Pancreas (tissue), 10 donors: ENCODE measurements at regions not wholly inside any gene's neighbourhood (a gene's known extent, or its start where the extent isn't known, plus 50 kb on each side); places are given as distances from the start of the nearest gene placed in this dataset.

Source experiments
- ATAC-seq, 4 donors: fragments of 200-7000 bp; cut with Tn5 transposase; one replicate each; pipeline versions ENCODE4 v1.8.0 to v1.9.1; 2020; ENCODE audit warnings: mild to moderate bottlenecking in 4 of 4, moderate library complexity in 4 of 4
- DNase-seq, 6 donors: peaks; one replicate each; pipeline ENCODE4 v3.0.0-alpha.2; 2020
- FAIRE-seq: peaks from 2 replicates; lab custom pipeline; 2012; peaks lifted over from hg19 to GRCh38; lab: Jason Lieb, UNC
- H3K27ac ChIP-seq, 4 donors: fragments of 200-600 bp; sonication (generic); 1 replicate in 3 of 4; 2 replicates in 1 of 4; pipeline versions ENCODE4 v1.5.0 to v1.8.0; 2020
- H3K27me3 ChIP-seq, 4 donors: fragments of 200-600 bp; one replicate each; pipeline ENCODE4 v1.8.0; 2021
- H3K36me3 ChIP-seq, 3 donors: fragments of 200-600 bp; sonication (generic) in 1 of 3; one replicate each; pipeline versions ENCODE4 v1.5.0 to v1.8.0; 2020 to 2021
- H3K4me1 ChIP-seq, 3 donors: fragments of 200-600 bp; one replicate each; pipeline ENCODE4 v1.8.0; 2021
- H3K4me3 ChIP-seq, 4 donors: fragments of 200-600 bp; sonication (generic) in 2 of 4; one replicate each; pipeline versions ENCODE4 v1.5.0 to v1.8.0; 2020 to 2021
- H3K9me3 ChIP-seq, 4 donors: fragments of 200-600 bp; one replicate each; pipeline ENCODE4 v1.8.0; 2021
- WGBS, 2 donors: extraction: QIAGEN DNeasy Blood & Tissue Kit; methylation state at CpG; one replicate each; pipeline ENCODE4 v1.1.7; 2013; 5-methylcytosine and 5-hydroxymethylcytosine counted together
- intact Hi-C, 3 donors: fragments of 100-400 bp; cut with DNase I; formaldehyde crosslinking; loops; one replicate each; pipeline versions ENCODE4 v1.11.1 to v1.14.2; 2022
- TF ChIP-seq, protein P1 (sequence below), 4 donors: fragments of 200-600 bp; sonication (generic) in 3 of 4; IDR thresholded peaks; one replicate each; pipeline versions ENCODE4 v1.5.0 to v1.8.0; 2021; ENCODE audit warnings: antibody characterized with exemption in 4 of 4
- donor health status: healthy with polysubstance abuse.
- donor health status: DM: no; HTN: no; CAD: no; lungs with moderate emphysema.
- donor health status: DM: no; HTN: no; CAD: no.
- donor health status: control.
- donor health status: control.
- donor health status: Bipolar disorder and iron deficiency.
- donor health status: DM: yes; HTN: yes; CAD: no.
- donor health status: DM: no; HTN: no; CAD: no.
- donor health status: DM: no; HTN: no; CAD: no.
- donor health status: DM: yes; HTN: yes; CAD: no.

DNA sequence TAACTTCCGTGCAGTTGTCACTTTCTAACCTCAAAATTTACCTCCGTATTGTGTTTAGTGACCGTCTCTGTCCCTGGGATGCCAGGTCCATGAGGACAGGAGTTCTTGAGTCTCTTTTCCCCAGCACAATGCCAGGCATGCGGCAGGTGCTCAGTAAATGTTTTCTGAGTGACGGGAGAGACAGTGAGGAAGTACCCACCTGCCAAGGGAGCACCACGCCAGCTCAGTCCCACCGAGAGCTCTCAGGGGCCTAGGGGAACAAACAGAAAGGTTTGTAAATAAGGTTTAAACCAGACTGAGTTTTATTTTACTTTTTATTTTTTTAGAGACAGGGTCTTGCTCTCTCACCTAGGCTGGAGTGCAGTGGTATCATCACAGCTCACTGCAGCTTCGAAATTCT, 81.5 kb upstream of the NKX1-1 start:
- FAIRE-seq (no peak), ATAC-seq (no peak), DNase-seq (peak in 1 of 6 donors; percentile 29)
- Histone ChIP-seq H3K27me3 (peaks cover 0 to 8% (median 0%) of the 10 kb centered on the region in 4 donors), H3K9me3 (peaks cover 0 to 3% (median 0%) of the 10 kb centered on the region in 4 donors), H3K36me3 (no peaks in the 10 kb centered on the region), H3K27ac (no peak overlapping the region), H3K4me3 (no peak overlapping the region), H3K4me1 (no peaks in the 10 kb centered on the region)
- WGBS, 2 donors, result 66 to 69% methylated on average over 8 of the region's 8 CpGs
- intact Hi-C loops, result no loop called here
- TF ChIP-seq, protein P1, sequence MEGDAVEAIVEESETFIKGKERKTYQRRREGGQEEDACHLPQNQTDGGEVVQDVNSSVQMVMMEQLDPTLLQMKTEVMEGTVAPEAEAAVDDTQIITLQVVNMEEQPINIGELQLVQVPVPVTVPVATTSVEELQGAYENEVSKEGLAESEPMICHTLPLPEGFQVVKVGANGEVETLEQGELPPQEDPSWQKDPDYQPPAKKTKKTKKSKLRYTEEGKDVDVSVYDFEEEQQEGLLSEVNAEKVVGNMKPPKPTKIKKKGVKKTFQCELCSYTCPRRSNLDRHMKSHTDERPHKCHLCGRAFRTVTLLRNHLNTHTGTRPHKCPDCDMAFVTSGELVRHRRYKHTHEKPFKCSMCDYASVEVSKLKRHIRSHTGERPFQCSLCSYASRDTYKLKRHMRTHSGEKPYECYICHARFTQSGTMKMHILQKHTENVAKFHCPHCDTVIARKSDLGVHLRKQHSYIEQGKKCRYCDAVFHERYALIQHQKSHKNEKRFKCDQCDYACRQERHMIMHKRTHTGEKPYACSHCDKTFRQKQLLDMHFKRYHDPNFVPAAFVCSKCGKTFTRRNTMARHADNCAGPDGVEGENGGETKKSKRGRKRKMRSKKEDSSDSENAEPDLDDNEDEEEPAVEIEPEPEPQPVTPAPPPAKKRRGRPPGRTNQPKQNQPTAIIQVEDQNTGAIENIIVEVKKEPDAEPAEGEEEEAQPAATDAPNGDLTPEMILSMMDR (IDR thresholded peaks at IDR 0.05), result no peak

DNA sequence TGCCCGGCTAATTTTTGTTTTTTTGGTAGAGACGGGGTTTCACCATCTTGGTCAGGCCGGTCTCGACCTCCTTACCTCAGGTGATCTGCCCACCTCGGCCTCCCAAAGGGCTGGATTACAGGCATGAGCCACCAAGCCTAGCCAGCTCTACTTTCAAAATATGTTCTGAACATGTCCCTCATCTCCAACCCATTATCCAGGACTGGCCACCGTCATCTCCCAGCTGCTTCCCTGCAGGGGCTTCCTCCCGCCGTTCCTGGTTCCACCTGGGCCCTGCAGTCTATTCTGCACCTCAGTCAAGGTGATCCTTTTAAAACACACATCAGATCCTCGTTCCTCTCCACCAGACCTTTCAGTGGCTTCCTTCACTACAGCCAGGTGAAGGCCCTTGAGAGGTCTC, 80.9 kb upstream of the NKX1-1 start:
- H3K27me3 ChIP-seq, result peaks cover 0 to 8% (median 0%) of the 10 kb centered on the region in 4 donors
- 74 to 76% methylated on average over 9 of the region's 9 CpGs for WGBS, 2 donors
- no peak overlapping the region for H3K4me3 ChIP-seq
- DNase-seq (no peak), FAIRE-seq (no peak), ATAC-seq (no peak)
- no peaks in the 10 kb centered on the region for H3K36me3 ChIP-seq
- TF ChIP-seq, protein P1 (IDR thresholded peaks at IDR 0.05), result no peak
- no peak overlapping the region for H3K27ac ChIP-seq
- H3K9me3 ChIP-seq, result peaks cover 0 to 3% (median 0%) of the 10 kb centered on the region in 4 donors
- intact Hi-C loops, result no loop called here
- H3K4me1 ChIP-seq, result no peaks in the 10 kb centered on the region

DNA sequence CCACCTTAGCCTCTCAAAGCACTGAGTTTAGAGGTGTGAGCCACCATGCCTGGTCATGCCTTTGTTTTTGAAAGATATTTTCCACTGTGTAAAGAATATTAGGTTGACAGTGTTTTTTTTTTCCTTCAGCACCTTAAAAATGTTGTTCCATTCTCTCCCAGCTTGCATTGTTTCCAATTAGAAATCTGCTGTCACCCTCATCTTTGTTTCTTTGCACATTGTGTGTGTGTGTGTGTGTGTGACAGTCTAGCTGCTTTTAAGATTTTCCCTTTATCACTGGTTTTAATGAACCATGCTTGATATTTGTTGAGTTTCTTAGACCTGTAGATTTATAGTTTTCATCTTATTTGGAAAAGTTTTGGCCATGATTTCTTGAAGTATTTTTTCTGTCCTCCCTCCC, 79.0 kb upstream of the NKX1-1 start:
- H3K4me3 ChIP-seq, result no peak overlapping the region
- intact Hi-C loops, result no loop called here
- ATAC-seq (no peak), FAIRE-seq (no peak), DNase-seq (no peak)
- no peaks in the 10 kb centered on the region for H3K4me1 ChIP-seq
- peaks cover 0 to 8% (median 0%) of the 10 kb centered on the region in 4 donors for H3K27me3 ChIP-seq
- H3K36me3 ChIP-seq, result no peaks in the 10 kb centered on the region
- peaks cover 0 to 3% (median 0%) of the 10 kb centered on the region in 4 donors for H3K9me3 ChIP-seq
- no peak overlapping the region for H3K27ac ChIP-seq
- TF ChIP-seq, protein P1 (IDR thresholded peaks at IDR 0.05), result no peak

DNA sequence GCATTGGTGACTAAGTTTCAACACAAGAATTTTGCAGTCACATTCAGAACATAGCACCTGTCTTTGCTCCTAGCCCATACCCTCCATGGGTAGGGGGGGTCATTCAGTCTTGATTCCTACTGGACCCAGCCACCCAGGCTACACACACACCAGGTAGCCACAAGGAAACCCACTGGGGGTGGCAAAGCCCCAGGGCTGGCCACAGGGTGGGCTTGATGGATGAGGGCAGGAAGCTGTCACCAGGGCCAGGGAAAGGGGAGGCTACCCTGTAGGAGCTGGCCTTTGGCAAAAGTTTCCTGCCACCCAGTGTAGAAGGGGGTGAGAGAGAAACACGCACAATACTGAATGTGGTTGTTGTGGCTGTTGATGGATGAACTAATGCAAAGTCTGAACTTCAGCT, 74.5 kb upstream of the NKX1-1 start:
- H3K36me3 ChIP-seq, result no peaks in the 10 kb centered on the region
- ATAC-seq (no peak), FAIRE-seq (no peak), DNase-seq (no peak)
- peaks cover 0 to 3% (median 0%) of the 10 kb centered on the region in 4 donors for H3K9me3 ChIP-seq
- WGBS, 2 donors, result 66 to 68% methylated on average over 1 of the region's 1 CpG
- no peaks in the 10 kb centered on the region for H3K27me3 ChIP-seq
- no peak overlapping the region for H3K4me3 ChIP-seq
- no peaks in the 10 kb centered on the region for H3K4me1 ChIP-seq
- TF ChIP-seq, protein P1 (IDR thresholded peaks at IDR 0.05), result no peak
- no peak overlapping the region for H3K27ac ChIP-seq
- intact Hi-C loops, result no loop called here

DNA sequence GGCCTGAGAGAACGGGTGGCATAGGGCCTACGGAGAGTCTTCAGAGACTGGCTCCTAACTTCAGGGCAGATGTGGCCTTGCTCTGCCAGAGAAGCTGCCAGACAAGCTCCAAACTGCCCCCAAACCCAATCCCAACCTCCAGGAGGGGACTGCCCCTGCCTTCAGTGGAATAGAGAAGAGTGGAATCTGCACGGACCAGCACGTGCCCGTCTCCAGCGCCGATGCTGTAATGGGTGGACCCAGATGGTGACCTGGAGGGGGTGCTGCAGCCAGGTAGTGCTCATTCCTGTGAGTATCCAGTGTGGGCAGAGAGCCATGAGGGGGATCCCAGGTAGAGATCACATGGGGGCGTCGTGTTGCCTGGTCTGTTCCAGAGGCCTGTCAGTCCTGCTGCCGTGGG, 73.2 kb upstream of the NKX1-1 start:
- ATAC-seq (no peak), FAIRE-seq (no peak), DNase-seq (peak in 1 of 6 donors; percentile 20)
- H3K9me3 ChIP-seq, result peaks cover 0 to 3% (median 0%) of the 10 kb centered on the region in 4 donors
- H3K27me3 ChIP-seq, result no peaks in the 10 kb centered on the region
- intact Hi-C loops, result no loop called here
- H3K27ac ChIP-seq, result no peak overlapping the region
- 80 to 81% methylated on average over 10 of the region's 10 CpGs for WGBS, 2 donors
- no peak overlapping the region for H3K4me3 ChIP-seq
- no peaks in the 10 kb centered on the region for H3K4me1 ChIP-seq
- H3K36me3 ChIP-seq, result no peaks in the 10 kb centered on the region
- TF ChIP-seq, protein P1 (IDR thresholded peaks at IDR 0.05), result no peak
